Karpas-422 (cell line): ENCODE measurements at regions not wholly inside any gene's neighbourhood (a gene's known extent, or its start where the extent isn't known, plus 50 kb on each side); places are given as distances from the start of the nearest gene placed in this dataset.
"Not testable (repeated sequence)": the region's sequence is repeated elsewhere in the genome, so short reads cannot be mapped to it uniquely, and the experiment has no call there.

Source experiments
- DNase-seq: peaks from one replicate; pipeline ENCODE4 v3.0.0-alpha.2; 2015
- H2AFZ ChIP-seq: fragments of 200-600 bp; sonication (generic); 2 replicates; pipeline ENCODE4 v1.6.1; 2014; ENCODE audit warnings: antibody characterized with exemption, low read length, mixed read lengths
- H3K27ac ChIP-seq: fragments of 200-600 bp; sonication (generic); 2 replicates; pipeline ENCODE4 v1.5.1; 2014; ENCODE audit warnings: mild to moderate bottlenecking, low read length, moderate library complexity
- H3K27me3 ChIP-seq: fragments of 200-600 bp; sonication (generic); 2 replicates; pipeline ENCODE4 v1.6.1; 2014; ENCODE audit warnings: low read length, mixed read lengths
- H3K36me3 ChIP-seq: fragments of 200-600 bp; sonication (generic); 2 replicates; pipeline ENCODE4 v1.6.1; 2014; ENCODE audit warnings: low read length, mixed read lengths; ENCODE audit not compliant: insufficient read depth
- H3K4me1 ChIP-seq: fragments of 200-600 bp; sonication (generic); 2 replicates; pipeline ENCODE4 v1.6.1; 2014; ENCODE audit warnings: mild to moderate bottlenecking, low read length, mixed read lengths
- H3K4me2 ChIP-seq: fragments of 200-600 bp; sonication (generic); 2 replicates; pipeline ENCODE4 v1.6.1; 2014; ENCODE audit warnings: low read length, low read depth, mild to moderate bottlenecking; ENCODE audit not compliant: poor library complexity, severe bottlenecking
- H3K4me3 ChIP-seq: fragments of 200-600 bp; sonication (generic); 2 replicates; pipeline ENCODE4 v1.5.1; 2014; ENCODE audit warnings: mild to moderate bottlenecking, antibody characterized with exemption, low read length, mixed read lengths
- H3K79me2 ChIP-seq: fragments of 200-600 bp; sonication (generic); 2 replicates; pipeline ENCODE4 v1.6.1; 2014; ENCODE audit warnings: mild to moderate bottlenecking, low read length, mixed read lengths
- H3K9ac ChIP-seq: fragments of 200-600 bp; sonication (generic); 2 replicates; pipeline ENCODE4 v1.6.0; 2014; ENCODE audit warnings: low read length
- H3K9me2 ChIP-seq: fragments of 200-600 bp; sonication (generic), shearing (Covaris generic); replicated peaks from 2 replicates; pipeline ENCODE4 v1.6.0; 2014; ENCODE audit warnings: mild to moderate bottlenecking, low read length, moderate library complexity; ENCODE audit not compliant: insufficient read depth
- H3K9me3 ChIP-seq: fragments of 300-700, 200-600 bp; sonication (generic); 2 replicates; pipeline ENCODE4 v1.6.1; 2014; ENCODE audit warnings: low read length, mixed read lengths
- H4K20me1 ChIP-seq: fragments of 200-600 bp; sonication (generic); 2 replicates; pipeline ENCODE4 v1.6.1; 2014; ENCODE audit warnings: mild to moderate bottlenecking, antibody characterized with exemption, low read length, low read depth; ENCODE audit not compliant: insufficient read depth

GRCh38 chr4:34335156-34335555 lies 1909.2 kb downstream of the ARAP2 start:
- not testable (repeated sequence) for H4K20me1 ChIP-seq, H2AFZ ChIP-seq, H3K27ac ChIP-seq, H3K36me3 ChIP-seq, H3K79me2 ChIP-seq, H3K9me2 ChIP-seq, H3K27me3 ChIP-seq, H3K4me1 ChIP-seq, H3K9ac ChIP-seq, DNase-seq, H3K4me2 ChIP-seq, H3K4me3 ChIP-seq
- peaks cover 36% of the 10 kb centered on the region for H3K9me3 ChIP-seq

GRCh38 chr4:34335556-34335955 lies 1908.8 kb downstream of the ARAP2 start:
- H4K20me1 ChIP-seq, H3K79me2 ChIP-seq, H2AFZ ChIP-seq, H3K27me3 ChIP-seq, DNase-seq, H3K4me2 ChIP-seq, H3K9ac ChIP-seq, H3K36me3 ChIP-seq, H3K9me2 ChIP-seq, H3K4me3 ChIP-seq, H3K4me1 ChIP-seq, H3K27ac ChIP-seq: not testable (repeated sequence)
- H3K9me3 ChIP-seq: peaks cover 34% of the 10 kb centered on the region

- no peaks in the 10 kb centered on the region for H3K36me3 ChIP-seq
Observed at GRCh38 chr4:34362654-34363053, 1881.7 kb downstream of the ARAP2 start.

GRCh38 chr4:34363842-34364241 lies 1880.5 kb downstream of the ARAP2 start:
- no peaks in the 10 kb centered on the region for H3K9me2 ChIP-seq
- no peak overlapping the region for H3K27ac ChIP-seq
- no peaks in the 10 kb centered on the region for H3K27me3 ChIP-seq
- H3K4me2 ChIP-seq: no peak overlapping the region
- no peaks in the 10 kb centered on the region for H3K4me1 ChIP-seq
- no peaks in the 10 kb centered on the region for H3K36me3 ChIP-seq
- H3K4me3 ChIP-seq: no peak overlapping the region
- no peak for DNase-seq
- peaks cover 20% of the 10 kb centered on the region for H3K9me3 ChIP-seq
- H3K79me2 ChIP-seq: no peaks in the 10 kb centered on the region
- H2AFZ ChIP-seq: no peak overlapping the region
- H4K20me1 ChIP-seq: no peaks in the 10 kb centered on the region
- H3K9ac ChIP-seq: no peak overlapping the region

More at GRCh38 chr4:34362654-34363053, 1881.7 kb downstream of the ARAP2 start:
- DNase-seq: no peak
- no peaks in the 10 kb centered on the region for H3K79me2 ChIP-seq
- H3K4me3 ChIP-seq: no peak overlapping the region
- no peak overlapping the region for H2AFZ ChIP-seq
- H3K9me2 ChIP-seq: no peaks in the 10 kb centered on the region
- no peaks in the 10 kb centered on the region for H4K20me1 ChIP-seq
- H3K9me3 ChIP-seq: peaks cover 23% of the 10 kb centered on the region
- no peak overlapping the region for H3K9ac ChIP-seq
- no peaks in the 10 kb centered on the region for H3K4me1 ChIP-seq
- H3K27me3 ChIP-seq: no peaks in the 10 kb centered on the region
- no peak overlapping the region for H3K27ac ChIP-seq
- H3K4me2 ChIP-seq: no peak overlapping the region

GRCh38 chr4:34365946-34366345 lies 1878.4 kb downstream of the ARAP2 start:
- H3K9ac ChIP-seq: no peak overlapping the region

GRCh38 chr4:34371676-34372075 lies 1872.6 kb downstream of the ARAP2 start:
- Histone ChIP-seq H3K36me3 (no peaks in the 10 kb centered on the region), H3K27ac (no peak overlapping the region), H4K20me1 (no peaks in the 10 kb centered on the region), H2AFZ (no peak overlapping the region), H3K4me1 (no peaks in the 10 kb centered on the region), H3K9ac (no peak overlapping the region), H3K27me3 (no peaks in the 10 kb centered on the region), H3K9me2 (no peaks in the 10 kb centered on the region), H3K79me2 (no peaks in the 10 kb centered on the region), H3K4me3 (no peak overlapping the region), H3K9me3 (peaks cover 13% of the 10 kb centered on the region), H3K4me2 (no peak overlapping the region)
- no peak for DNase-seq

More at GRCh38 chr4:34365946-34366345, 1878.4 kb downstream of the ARAP2 start:
- Histone ChIP-seq H3K4me1 (no peaks in the 10 kb centered on the region), H3K79me2 (no peaks in the 10 kb centered on the region), H3K9me2 (no peaks in the 10 kb centered on the region), H4K20me1 (no peaks in the 10 kb centered on the region), H2AFZ (no peak overlapping the region), H3K9me3 (peaks cover 23% of the 10 kb centered on the region), H3K27me3 (no peaks in the 10 kb centered on the region), H3K27ac (no peak overlapping the region), H3K4me2 (no peak overlapping the region), H3K4me3 (no peak overlapping the region), H3K36me3 (no peaks in the 10 kb centered on the region)
- DNase-seq: no peak

- no peaks in the 10 kb centered on the region for H3K4me1 ChIP-seq
- H2AFZ ChIP-seq: no peak overlapping the region
- no peaks in the 10 kb centered on the region for H3K9me2 ChIP-seq
- H3K9me3 ChIP-seq: peaks cover 17% of the 10 kb centered on the region
- H3K36me3 ChIP-seq: no peaks in the 10 kb centered on the region
- H3K27me3 ChIP-seq: no peaks in the 10 kb centered on the region
- no peak overlapping the region for H3K27ac ChIP-seq
- H4K20me1 ChIP-seq: no peaks in the 10 kb centered on the region
- H3K4me3 ChIP-seq: no peak overlapping the region
- no peak overlapping the region for H3K9ac ChIP-seq
- no peaks in the 10 kb centered on the region for H3K79me2 ChIP-seq
- H3K4me2 ChIP-seq: no peak overlapping the region
- DNase-seq: no peak
Observed at GRCh38 chr4:34372815-34373214, 1871.5 kb downstream of the ARAP2 start.

- H3K27me3 ChIP-seq: no peaks in the 10 kb centered on the region
- H4K20me1 ChIP-seq: no peaks in the 10 kb centered on the region
Observed at GRCh38 chr4:34373456-34373855, 1870.9 kb downstream of the ARAP2 start.

GRCh38 chr4:34412233-34412632 lies 1832.1 kb downstream of the ARAP2 start:
- Histone ChIP-seq H3K4me3 (no peak overlapping the region), H3K27me3 (no peaks in the 10 kb centered on the region), H3K9ac (no peak overlapping the region), H3K9me3 (peaks cover 26% of the 10 kb centered on the region), H3K4me2 (no peak overlapping the region), H4K20me1 (no peaks in the 10 kb centered on the region), H3K4me1 (no peaks in the 10 kb centered on the region), H3K27ac (no peak overlapping the region), H2AFZ (no peak overlapping the region), H3K79me2 (no peaks in the 10 kb centered on the region), H3K9me2 (no peaks in the 10 kb centered on the region), H3K36me3 (no peaks in the 10 kb centered on the region)
- DNase-seq: no peak

More at GRCh38 chr4:34373456-34373855, 1870.9 kb downstream of the ARAP2 start:
- H3K4me3 ChIP-seq: no peak overlapping the region
- no peaks in the 10 kb centered on the region for H3K79me2 ChIP-seq
- H3K9ac ChIP-seq: no peak overlapping the region
- H3K27ac ChIP-seq: no peak overlapping the region
- no peak for DNase-seq
- no peak overlapping the region for H3K4me2 ChIP-seq
- H3K9me2 ChIP-seq: no peaks in the 10 kb centered on the region
- no peaks in the 10 kb centered on the region for H3K4me1 ChIP-seq
- H2AFZ ChIP-seq: no peak overlapping the region
- H3K36me3 ChIP-seq: no peaks in the 10 kb centered on the region
- H3K9me3 ChIP-seq: peaks cover 19% of the 10 kb centered on the region
